ENCODE measurements at regions not wholly inside any gene's neighbourhood (a gene's known extent, or its start where the extent isn't known, plus 50 kb on each side); places are given as distances from the start of the nearest gene placed in this dataset.
A peak's percentile ranks its signal among the peaks of the same experiment; 100 is the strongest.

GRCh38 chrY:15289821-15290220 is 765.5 kb downstream of the NLGN4Y start:
- Histone ChIP-seq H3K27me3 (ENCODE audit: control insufficient read depth, insufficient read depth, low read length) (no peaks in the 10 kb centered on the region), H3K4me3 (ENCODE audit: low read depth, low read length) (no peak overlapping the region), H3K36me3 (ENCODE audit: control insufficient read depth, insufficient read depth, low read length) (no peaks in the 10 kb centered on the region)
- DNase-seq (ENCODE audit: low read depth) (peak; percentile 31), FAIRE-seq (no peak)
- no peak for TF ChIP-seq CTCF (IDR thresholded peaks at IDR 0.05; ENCODE audit: insufficient read depth, low read length, severe bottlenecking)

GRCh38 chrY:15292881-15293280 is 768.6 kb downstream of the NLGN4Y start:
- no peak for FAIRE-seq
- Histone ChIP-seq H3K36me3 (ENCODE audit: control insufficient read depth, insufficient read depth, low read length) (no peaks in the 10 kb centered on the region), H3K27me3 (ENCODE audit: control insufficient read depth, insufficient read depth, low read length) (no peaks in the 10 kb centered on the region), H3K4me3 (ENCODE audit: low read depth, low read length) (no peak overlapping the region)
- no peak for DNase-seq (ENCODE audit: low read depth)
- no peak for TF ChIP-seq CTCF (IDR thresholded peaks at IDR 0.05; ENCODE audit: insufficient read depth, low read length, severe bottlenecking)

GRCh38 chrY:15301879-15302278 is 777.5 kb downstream of the NLGN4Y start:
- TF ChIP-seq CTCF (IDR thresholded peaks at IDR 0.05; ENCODE audit: insufficient read depth, low read length, severe bottlenecking): no peak
- FAIRE-seq (no peak), DNase-seq (ENCODE audit: low read depth) (no peak)
- H3K27me3 ChIP-seq (ENCODE audit: control insufficient read depth, insufficient read depth, low read length): no peaks in the 10 kb centered on the region
- H3K36me3 ChIP-seq (ENCODE audit: control insufficient read depth, insufficient read depth, low read length): no peaks in the 10 kb centered on the region
- no peak overlapping the region for H3K4me3 ChIP-seq (ENCODE audit: low read depth, low read length)

GRCh38 chrY:15312166-15312565 is 787.8 kb downstream of the NLGN4Y start:
- Histone ChIP-seq H3K4me3 (ENCODE audit: low read depth, low read length) (no peak overlapping the region), H3K36me3 (ENCODE audit: control insufficient read depth, insufficient read depth, low read length) (no peaks in the 10 kb centered on the region), H3K27me3 (ENCODE audit: control insufficient read depth, insufficient read depth, low read length) (no peaks in the 10 kb centered on the region)
- DNase-seq (ENCODE audit: low read depth) (peak; percentile 29), FAIRE-seq (no peak)
- TF ChIP-seq CTCF (IDR thresholded peaks at IDR 0.05; ENCODE audit: insufficient read depth, low read length, severe bottlenecking): no peak

GRCh38 chrY:15324189-15324588 is 799.9 kb downstream of the NLGN4Y start:
- H3K36me3 ChIP-seq (ENCODE audit: control insufficient read depth, insufficient read depth, low read length): no peaks in the 10 kb centered on the region
- H3K4me3 ChIP-seq (ENCODE audit: low read depth, low read length): no peak overlapping the region
- FAIRE-seq: no peak
- H3K27me3 ChIP-seq (ENCODE audit: control insufficient read depth, insufficient read depth, low read length): no peaks in the 10 kb centered on the region
- no peak for TF ChIP-seq CTCF (IDR thresholded peaks at IDR 0.05; ENCODE audit: insufficient read depth, low read length, severe bottlenecking)
- peak; percentile 63 for DNase-seq (ENCODE audit: low read depth)

GRCh38 chrY:15325201-15325600 is 800.9 kb downstream of the NLGN4Y start:
- Histone ChIP-seq H3K36me3 (ENCODE audit: control insufficient read depth, insufficient read depth, low read length) (no peaks in the 10 kb centered on the region), H3K27me3 (ENCODE audit: control insufficient read depth, insufficient read depth, low read length) (no peaks in the 10 kb centered on the region), H3K4me3 (ENCODE audit: low read depth, low read length) (no peak overlapping the region)
- no peak for TF ChIP-seq CTCF (IDR thresholded peaks at IDR 0.05; ENCODE audit: insufficient read depth, low read length, severe bottlenecking)
- FAIRE-seq (no peak), DNase-seq (ENCODE audit: low read depth) (no peak)

All from bronchial epithelial cell (primary cell).